MCF 10A (cell line): ENCODE measurements at regions not wholly inside any gene's neighbourhood (a gene's known extent, or its start where the extent isn't known, plus 50 kb on each side); places are given as distances from the start of the nearest gene placed in this dataset.
A peak's percentile ranks its signal among the peaks of the same experiment; 100 is the strongest.

Experiments used
- BruUV-seq: library from RNA; stranded (reverse); fragments of 400-500 nt; replicated peaks from 2 replicates; lab custom pipeline; 2021; lab: Mats Ljungman, UMichigan
- CTCF ChIA-PET: fragments of 300-600 bp; sonication (Branson Sonifier 250); formaldehyde crosslinking; extraction: SDS; loops from one replicate; lab custom pipeline; 2021; ENCODE audit warnings: antibody characterized with exemption, inconsistent platforms; lab: Yijun Ruan, JAX
- POLR2A ChIA-PET: fragments of 300-600, 350-650 bp; sonication (Branson Sonifier 250); formaldehyde crosslinking; extraction: SDS; loops from one replicate; lab custom pipeline; 2020; ENCODE audit warnings: antibody characterized with exemption, inconsistent platforms; lab: Yijun Ruan, JAX
- DNase-seq: peaks from one replicate; pipeline ENCODE4 v3.0.0-alpha.2; 2018; ENCODE audit not compliant: unreplicated experiment
- H3K27ac Mint-ChIP-seq: one replicate; pipeline ENCODE4 v1.8.0; 2022; ENCODE audit warnings: mild to moderate bottlenecking, low read depth, mixed read lengths; ENCODE audit not compliant: unreplicated experiment
- H3K27me3 Mint-ChIP-seq: one replicate; pipeline ENCODE4 v1.8.0; 2022; ENCODE audit warnings: mixed read lengths; ENCODE audit not compliant: insufficient read depth, unreplicated experiment
- H3K36me3 Mint-ChIP-seq: one replicate; pipeline ENCODE4 v1.8.0; 2022; ENCODE audit warnings: mild to moderate bottlenecking, moderate library complexity, mixed read lengths; ENCODE audit not compliant: insufficient read depth, unreplicated experiment
- H3K4me1 Mint-ChIP-seq: one replicate; pipeline ENCODE4 v1.8.0; 2022; ENCODE audit warnings: mixed read lengths; ENCODE audit not compliant: insufficient read depth, unreplicated experiment
- H3K4me3 Mint-ChIP-seq: one replicate; pipeline ENCODE4 v1.8.0; 2022; ENCODE audit warnings: mild to moderate bottlenecking, moderate library complexity, mixed read lengths; ENCODE audit not compliant: unreplicated experiment
- H3K9me3 Mint-ChIP-seq: one replicate; pipeline ENCODE4 v1.8.0; 2022; ENCODE audit warnings: mixed read lengths; ENCODE audit not compliant: unreplicated experiment
- CTCF ChIP-seq: fragments of 200-600 bp; IDR thresholded peaks from one replicate; pipeline ENCODE4 v1.8.0; 2022; ENCODE audit warnings: antibody characterized with exemption, mild to moderate bottlenecking; ENCODE audit not compliant: unreplicated experiment
- intact Hi-C: fragments of 100-400 bp; cut with micrococcal nuclease; formaldehyde crosslinking; loops from 2 replicates; pipeline ENCODE4 v1.14.1; 2022

- intact Hi-C loops: no loop called here
- Mint-ChIP-seq H3K36me3 (no peaks in the 10 kb centered on the region), H3K4me3 (no peak overlapping the region), H3K4me1 (no peaks in the 10 kb centered on the region), H3K27me3 (no peaks in the 10 kb centered on the region), H3K9me3 (no peaks in the 10 kb centered on the region), H3K27ac (no peak overlapping the region)
- POLR2A ChIA-PET: interaction anchor here (1.8 kb wide), 1 partner anchor 12 kb away, joined by 4 read pairs; no protein-coding TSS in a partner anchor
- DNase-seq: no peak
- BruUV-seq: no TSS peak
- CTCF ChIA-PET: interaction anchor here (1.2 to 1.8 kb wide), 4 partner anchors 9 to 49 kb away, joined by 3 to 7 read pairs (median 6); no protein-coding TSS in a partner anchor
- no peak for TF ChIP-seq CTCF
These were observed 147.5 kb upstream of the ANK2 start for GRCh38 chr4:112901962-112902411.

- no TSS peak for BruUV-seq
- CTCF ChIA-PET: interaction anchor here (1.1 to 1.4 kb wide), 2 partner anchors 32 to 52 kb away, joined by 4 read pairs; no protein-coding TSS in a partner anchor
- Mint-ChIP-seq H3K4me3 (no peak overlapping the region), H3K4me1 (peaks cover 7% of the 10 kb centered on the region), H3K9me3 (no peaks in the 10 kb centered on the region), H3K36me3 (no peaks in the 10 kb centered on the region), H3K27me3 (no peaks in the 10 kb centered on the region), H3K27ac (no peak overlapping the region)
- POLR2A ChIA-PET: interaction anchor here (1.0 kb wide), 1 partner anchor 13 kb away, joined by 3 read pairs; no protein-coding TSS in a partner anchor
- DNase-seq: peak; percentile 11
- TF ChIP-seq CTCF: no peak
- intact Hi-C loops: no loop called here
These were observed 143.7 kb upstream of the ANK2 start for GRCh38 chr4:112905728-112906127.

- Mint-ChIP-seq H3K27ac (no peak overlapping the region), H3K4me3 (no peak overlapping the region), H3K27me3 (no peaks in the 10 kb centered on the region), H3K4me1 (peaks cover 7% of the 10 kb centered on the region), H3K36me3 (no peaks in the 10 kb centered on the region), H3K9me3 (no peaks in the 10 kb centered on the region)
- TF ChIP-seq CTCF: no peak
- CTCF ChIA-PET: interaction anchor here (3.0 kb wide), 1 partner anchor 29 kb away, joined by 10 read pairs; no protein-coding TSS in a partner anchor
- no peak for DNase-seq
- BruUV-seq: no TSS peak
- POLR2A ChIA-PET: no interaction called here
- intact Hi-C loops: no loop called here
These were observed 140.9 kb upstream of the ANK2 start for GRCh38 chr4:112908511-112908910.

GRCh38 chr4:112910109-112910736 is 139.2 kb upstream of the ANK2 start:
- BruUV-seq: no TSS peak
- Mint-ChIP-seq H3K27me3 (no peaks in the 10 kb centered on the region), H3K27ac (no peak overlapping the region), H3K9me3 (no peaks in the 10 kb centered on the region), H3K4me1 (peaks cover 7% of the 10 kb centered on the region), H3K4me3 (peak overlapping the region; percentile 54), H3K36me3 (no peaks in the 10 kb centered on the region)
- ChIA-PET POLR2A (interaction anchor here (0.6 to 1.6 kb wide), 4 partner anchors 22 to 613 kb away, joined by 3 to 4 read pairs (median 4); partner anchors contain the start of gene ALPK1), CTCF (interaction anchor here (0.6 to 3.0 kb wide), 7 partner anchors 12 to 542 kb away, joined by 3 to 10 read pairs (median 3); no protein-coding TSS in a partner anchor)
- DNase-seq: peak; percentile 54
- intact Hi-C loops: no loop called here
- no peak for TF ChIP-seq CTCF
